HG02885 (cell line): ENCODE measurements at regions not wholly inside any gene's neighbourhood (a gene's known extent, or its start where the extent isn't known, plus 50 kb on each side); places are given as distances from the start of the nearest gene placed in this dataset.
"Not testable (repeated sequence)": the region's sequence is repeated elsewhere in the genome, so short reads cannot be mapped to it uniquely, and the experiment has no call there.

ENCODE experiments used
- ATAC-seq: cut with Tn5 transposase; IDR thresholded peaks from one replicate; pipeline ENCODE4 v1.9.1; 2021; ENCODE audit warnings: mild to moderate bottlenecking; ENCODE audit not compliant: unreplicated experiment, poor library complexity

- no peak for ATAC-seq
Observed at GRCh38 chr4:188282471-188283232, 143.4 kb downstream of the TRIML1 start.

- ATAC-seq, result no peak
Observed at GRCh38 chr4:188287169-188287894, 148.1 kb downstream of the TRIML1 start.

GRCh38 chr4:188289531-188290125 is 150.4 kb downstream of the TRIML1 start:
- no peak for ATAC-seq

- no peak for ATAC-seq
Observed at GRCh38 chr4:188295899-188296298, 156.7 kb downstream of the TRIML1 start.

- no peak for ATAC-seq
Observed at GRCh38 chr4:188296331-188296730, 157.1 kb downstream of the TRIML1 start.

GRCh38 chr4:188297873-188298272 is 158.6 kb downstream of the TRIML1 start:
- no peak for ATAC-seq

- ATAC-seq, result no peak
Observed at GRCh38 chr4:188299161-188299560, 159.9 kb downstream of the TRIML1 start.

- ATAC-seq, result no peak
Observed at GRCh38 chr4:188300385-188300784, 161.1 kb downstream of the TRIML1 start.

GRCh38 chr4:188305690-188306089 is 166.4 kb downstream of the TRIML1 start:
- no peak for ATAC-seq

- no peak for ATAC-seq
Observed at GRCh38 chr4:188307591-188307990, 168.3 kb downstream of the TRIML1 start.

GRCh38 chr4:188308142-188308541 is 168.9 kb downstream of the TRIML1 start:
- no peak for ATAC-seq

GRCh38 chr4:188316391-188316790 is 177.2 kb downstream of the TRIML1 start:
- no peak for ATAC-seq

- ATAC-seq, result no peak
Observed at GRCh38 chr4:188328966-188329365, 189.7 kb downstream of the TRIML1 start.

- no peak for ATAC-seq
Observed at GRCh38 chr4:188329521-188329920, 190.3 kb downstream of the TRIML1 start.

- no peak for ATAC-seq
Observed at GRCh38 chr4:188332265-188332664, 193.0 kb downstream of the TRIML1 start.

GRCh38 chr4:188336891-188337290 is 197.7 kb downstream of the TRIML1 start:
- no peak for ATAC-seq

GRCh38 chr4:188341428-188341827 is 202.2 kb downstream of the TRIML1 start:
- no peak for ATAC-seq

- no peak for ATAC-seq
Observed at GRCh38 chr4:188346171-188346809, 207.0 kb downstream of the TRIML1 start.

GRCh38 chr4:188347339-188347738 is 208.1 kb downstream of the TRIML1 start:
- ATAC-seq, result no peak

GRCh38 chr4:188349569-188349968 is 210.3 kb downstream of the TRIML1 start:
- ATAC-seq, result not testable (repeated sequence)

GRCh38 chr4:188363196-188363595 is 224.0 kb downstream of the TRIML1 start:
- ATAC-seq, result no peak
